MM.1S (cell line): ENCODE measurements at regions not wholly inside any gene's neighbourhood (a gene's known extent, or its start where the extent isn't known, plus 50 kb on each side); places are given as distances from the start of the nearest gene placed in this dataset.

Experiments
- EZH2phosphoT487 ChIP-seq: fragments of 300-600 bp; sonication (generic); IDR thresholded peaks from 2 replicates; pipeline ENCODE4 v1.6.1; 2018; ENCODE audit warnings: antibody characterized with exemption, low read length
- TF ChIP-seq, protein P1 (sequence below): fragments of 300-600 bp; sonication (generic); IDR thresholded peaks from 2 replicates; pipeline ENCODE4 v1.5.1; 2016; ENCODE audit warnings: antibody characterized with exemption, low read length, mixed read lengths

DNA sequence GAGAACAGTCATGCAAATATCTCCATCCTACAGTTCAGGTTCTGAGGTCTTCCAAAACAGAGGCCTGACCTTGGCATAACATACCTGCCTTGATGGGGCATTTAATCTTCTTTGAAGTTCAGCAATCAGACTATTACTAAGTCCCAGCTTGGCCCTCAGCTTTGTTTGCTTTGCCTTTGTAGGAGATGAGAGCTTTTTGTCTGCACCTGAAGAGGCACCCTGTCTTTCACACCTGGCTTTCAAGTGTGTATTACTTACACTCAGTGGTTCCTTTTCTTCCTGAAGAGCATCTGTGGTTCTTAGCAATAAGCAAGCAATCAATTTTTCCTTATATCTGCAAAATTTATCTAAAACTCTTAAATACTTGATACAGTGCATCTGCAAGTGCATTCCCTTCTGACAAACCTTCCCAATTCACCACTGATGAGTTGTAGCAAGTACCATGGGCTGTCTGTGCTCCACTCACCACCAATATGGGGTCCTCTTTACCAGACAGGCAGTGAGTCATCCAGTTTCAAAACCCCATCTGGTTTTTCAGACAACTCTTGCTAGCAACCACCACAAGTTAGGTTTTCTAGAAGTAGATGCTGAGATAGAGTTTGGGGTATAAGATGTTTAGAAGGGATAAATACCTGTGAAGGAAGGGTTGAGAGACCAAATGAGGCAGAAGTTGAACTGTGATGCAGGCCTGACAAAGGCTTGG, 100.2 kb downstream of the HINT1 start:
- TF ChIP-seq, protein P1, sequence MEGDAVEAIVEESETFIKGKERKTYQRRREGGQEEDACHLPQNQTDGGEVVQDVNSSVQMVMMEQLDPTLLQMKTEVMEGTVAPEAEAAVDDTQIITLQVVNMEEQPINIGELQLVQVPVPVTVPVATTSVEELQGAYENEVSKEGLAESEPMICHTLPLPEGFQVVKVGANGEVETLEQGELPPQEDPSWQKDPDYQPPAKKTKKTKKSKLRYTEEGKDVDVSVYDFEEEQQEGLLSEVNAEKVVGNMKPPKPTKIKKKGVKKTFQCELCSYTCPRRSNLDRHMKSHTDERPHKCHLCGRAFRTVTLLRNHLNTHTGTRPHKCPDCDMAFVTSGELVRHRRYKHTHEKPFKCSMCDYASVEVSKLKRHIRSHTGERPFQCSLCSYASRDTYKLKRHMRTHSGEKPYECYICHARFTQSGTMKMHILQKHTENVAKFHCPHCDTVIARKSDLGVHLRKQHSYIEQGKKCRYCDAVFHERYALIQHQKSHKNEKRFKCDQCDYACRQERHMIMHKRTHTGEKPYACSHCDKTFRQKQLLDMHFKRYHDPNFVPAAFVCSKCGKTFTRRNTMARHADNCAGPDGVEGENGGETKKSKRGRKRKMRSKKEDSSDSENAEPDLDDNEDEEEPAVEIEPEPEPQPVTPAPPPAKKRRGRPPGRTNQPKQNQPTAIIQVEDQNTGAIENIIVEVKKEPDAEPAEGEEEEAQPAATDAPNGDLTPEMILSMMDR: no peak
- TF ChIP-seq EZH2phosphoT487: no peak
